ENCODE measurements at regions not wholly inside any gene's neighbourhood (a gene's known extent, or its start where the extent isn't known, plus 50 kb on each side); places are given as distances from the start of the nearest gene placed in this dataset.
"Not testable (repeated sequence)": the region's sequence is repeated elsewhere in the genome, so short reads cannot be mapped to it uniquely, and the experiment has no call there.

DNA sequence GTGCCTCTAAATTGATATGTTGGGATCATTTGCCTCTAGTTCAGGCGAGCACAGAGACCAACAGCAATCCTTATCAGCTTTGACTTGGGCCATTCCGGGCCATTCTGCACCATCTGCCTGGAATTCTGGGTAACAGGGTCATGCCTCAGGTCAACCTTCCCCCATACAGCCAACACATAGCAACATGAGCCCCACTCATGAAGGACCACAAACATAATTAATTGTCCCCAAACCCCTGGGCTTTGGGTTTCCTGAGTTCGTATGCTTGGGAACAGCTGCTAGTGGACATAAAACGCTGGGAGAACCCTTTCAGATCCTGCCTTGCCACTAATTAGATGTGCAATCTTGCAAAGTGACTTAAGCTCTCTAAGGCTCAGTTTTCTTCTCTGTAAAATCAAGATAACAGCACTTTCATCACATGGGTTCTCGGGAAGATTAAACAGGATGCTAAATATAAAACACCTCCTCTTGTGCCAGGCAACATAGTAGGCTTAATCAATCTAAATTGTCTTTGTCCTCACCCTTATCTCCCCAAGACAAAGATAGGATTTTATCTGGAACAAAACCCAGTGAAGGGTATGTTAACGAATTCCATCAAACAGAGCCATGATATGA lies 426.5 kb downstream of the CD83 start:
- DNase-seq = no peak
- intact Hi-C loops (cut with DNase I) = no loop called here
- no peak for ATAC-seq

DNA sequence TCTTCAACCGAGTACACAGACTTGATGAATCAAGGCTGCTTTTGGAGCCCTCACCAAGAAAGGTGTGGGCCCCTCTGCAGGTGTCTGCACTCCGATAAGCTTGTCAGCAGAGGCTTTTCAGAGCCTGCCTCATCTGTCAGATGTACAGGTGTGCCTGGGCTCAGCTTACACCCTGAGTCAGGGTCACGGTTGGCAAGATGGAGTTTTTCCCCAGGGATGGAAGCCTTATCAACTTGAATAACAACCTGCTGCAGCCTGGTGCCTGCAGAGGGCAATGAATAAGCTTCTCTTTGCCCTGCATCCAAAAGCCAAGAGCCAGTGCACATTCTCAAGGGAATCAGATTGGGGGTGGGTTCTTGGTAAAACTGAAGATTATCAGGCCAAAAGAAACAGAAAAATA lies 427.1 kb downstream of the CD83 start:
- intact Hi-C loops (cut with DNase I) = no loop called here
- DNase-seq (no peak), ATAC-seq (no peak)

DNA sequence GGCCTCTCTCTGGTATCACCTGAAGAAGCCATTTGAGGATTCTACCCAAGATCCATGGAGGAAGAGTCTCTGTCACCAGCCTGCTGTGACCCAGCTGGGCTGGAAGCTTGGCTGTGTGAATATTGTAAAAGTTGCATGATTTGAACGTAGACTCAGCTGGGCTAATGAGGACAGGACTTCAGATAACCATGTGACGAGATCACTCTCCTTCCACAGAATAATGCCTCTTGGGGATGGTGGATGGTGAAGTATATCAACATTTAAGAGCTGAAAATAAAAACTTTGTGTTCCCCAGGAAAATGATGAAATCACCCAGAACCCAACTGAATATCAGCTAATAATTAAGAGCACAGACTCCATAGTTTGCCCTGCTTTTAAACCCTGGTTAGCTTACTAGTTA lies 427.9 kb downstream of the CD83 start:
- no peak for DNase-seq
- no peak for ATAC-seq
- intact Hi-C loops (cut with DNase I) = no loop called here

DNA sequence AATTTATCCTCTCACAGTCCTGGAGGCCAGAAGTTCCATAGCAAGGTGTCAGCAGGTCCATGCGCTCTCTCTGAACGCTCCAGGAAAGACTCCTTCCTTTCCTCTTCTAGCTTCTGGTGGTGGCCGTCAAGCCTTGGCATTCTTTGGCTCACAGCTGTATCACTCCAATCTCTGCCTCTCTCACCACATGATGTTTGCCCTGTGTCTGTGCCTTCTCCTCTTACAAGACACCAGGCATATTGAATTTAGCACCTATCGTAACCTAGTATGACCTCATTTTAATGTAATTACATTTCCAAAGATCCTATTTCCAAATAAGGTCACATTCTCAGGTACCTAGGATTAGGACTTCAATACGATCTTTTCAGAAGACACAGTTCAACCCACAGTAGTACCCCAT lies 428.5 kb downstream of the CD83 start:
- intact Hi-C loops (cut with DNase I) = no loop called here
- DNase-seq = no peak
- ATAC-seq = no peak

DNA sequence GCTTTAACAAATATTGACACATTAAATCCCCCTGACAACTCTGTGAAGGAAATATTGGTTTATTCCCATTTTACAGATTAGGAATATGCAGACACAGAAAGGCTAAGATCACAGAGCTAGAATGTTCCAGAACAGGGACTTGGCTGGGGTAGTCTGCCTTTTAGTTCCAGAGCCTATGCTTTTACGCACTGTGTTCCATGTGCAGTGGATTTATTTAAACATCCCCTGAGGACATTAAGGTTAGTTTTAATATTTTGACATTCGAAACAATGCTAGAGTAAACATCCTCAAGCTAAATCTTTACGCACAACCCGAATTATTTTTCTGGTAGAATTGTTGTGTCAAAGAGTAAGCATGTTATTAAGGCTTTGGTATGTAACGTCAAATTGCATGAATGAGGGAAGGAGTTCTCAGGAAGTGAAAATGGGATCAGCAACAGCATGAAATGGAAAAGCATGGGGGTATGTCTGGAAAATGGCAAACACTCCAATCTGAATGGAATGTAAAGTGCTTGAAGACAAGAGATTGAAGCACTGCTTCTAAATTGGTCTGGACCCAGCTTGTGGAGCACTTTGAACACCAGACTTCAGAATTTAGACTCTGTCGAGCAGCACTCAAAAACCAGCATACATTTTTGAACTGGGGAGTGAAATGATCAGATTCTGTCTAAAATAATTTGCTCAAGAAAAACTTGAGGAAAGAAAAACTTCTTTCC lies 429.9 kb downstream of the CD83 start:
- intact Hi-C loops (cut with DNase I) = no loop called here
- no peak for ATAC-seq
- DNase-seq = no peak

DNA sequence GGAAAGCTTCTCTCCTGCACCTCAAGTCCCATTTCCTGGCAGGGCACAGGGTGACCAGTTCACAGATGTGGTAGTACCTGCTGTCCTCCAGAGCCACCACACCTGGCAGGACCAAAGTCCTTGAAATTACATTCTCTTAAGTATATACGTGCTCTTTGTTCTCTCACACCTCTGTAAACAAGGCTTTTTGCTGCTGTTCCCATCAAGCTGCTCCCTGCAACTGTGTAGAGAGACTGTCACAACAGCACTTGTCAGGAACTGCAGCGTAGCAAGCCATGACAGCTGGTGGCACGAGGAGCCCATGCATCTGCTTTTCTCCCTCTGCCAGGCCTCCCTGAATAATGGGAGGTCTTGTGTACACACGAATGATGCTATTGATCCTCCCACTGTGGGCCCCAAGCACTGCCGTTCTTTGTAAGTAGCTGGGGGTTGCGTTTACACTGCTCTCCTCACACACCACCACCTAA lies 431.8 kb downstream of the CD83 start:
- intact Hi-C loops (cut with DNase I) = no loop called here
- ATAC-seq (no peak), DNase-seq (no peak)

DNA sequence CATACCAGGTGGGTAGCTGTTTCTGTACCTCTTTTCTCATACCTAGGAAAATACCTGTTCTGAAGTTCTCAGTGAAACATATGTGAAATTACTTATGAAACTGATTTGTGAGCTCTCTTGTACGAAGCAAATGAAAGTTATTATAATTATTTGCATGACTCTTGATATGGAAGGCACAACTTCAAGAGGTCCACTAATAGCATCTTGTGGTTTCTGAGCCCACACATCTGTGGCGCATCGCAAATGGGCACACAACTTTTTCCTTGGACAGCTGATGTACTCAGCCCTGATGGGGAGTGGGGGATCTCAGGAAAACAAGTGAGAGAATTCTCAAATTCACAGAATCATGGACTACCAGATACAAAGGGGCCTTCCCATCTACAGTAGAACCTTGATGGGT lies 432.3 kb downstream of the CD83 start:
- no peak for ATAC-seq
- DNase-seq = no peak
- intact Hi-C loops (cut with DNase I) = loop anchor here in 1 of 2 donors (10.0 kb wide), 1 partner anchor 335 kb away; no protein-coding TSS in a partner anchor

DNA sequence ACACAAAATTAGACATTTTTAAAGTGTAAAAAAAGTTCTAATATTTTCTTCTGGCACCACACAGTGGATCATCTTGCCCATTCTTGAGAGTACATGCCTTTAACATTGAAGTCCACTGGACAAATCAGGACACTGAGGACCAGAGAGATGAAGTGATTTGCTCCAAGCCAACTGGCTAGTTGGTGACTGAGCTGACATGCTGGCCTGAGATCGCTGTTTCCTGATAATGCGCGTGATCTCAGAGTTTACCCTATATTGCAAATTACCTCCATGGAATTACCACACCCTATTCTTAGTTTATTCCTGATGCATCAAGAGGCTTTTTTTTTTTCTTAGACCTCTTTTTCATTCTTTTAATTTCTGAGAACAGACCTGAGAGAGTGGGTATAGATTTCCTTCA lies 432.8 kb downstream of the CD83 start:
- no peak for ATAC-seq
- intact Hi-C loops (cut with DNase I) = loop anchor here in 1 of 2 donors (10.0 kb wide), 1 partner anchor 336 kb away; no protein-coding TSS in a partner anchor
- DNase-seq = no peak

DNA sequence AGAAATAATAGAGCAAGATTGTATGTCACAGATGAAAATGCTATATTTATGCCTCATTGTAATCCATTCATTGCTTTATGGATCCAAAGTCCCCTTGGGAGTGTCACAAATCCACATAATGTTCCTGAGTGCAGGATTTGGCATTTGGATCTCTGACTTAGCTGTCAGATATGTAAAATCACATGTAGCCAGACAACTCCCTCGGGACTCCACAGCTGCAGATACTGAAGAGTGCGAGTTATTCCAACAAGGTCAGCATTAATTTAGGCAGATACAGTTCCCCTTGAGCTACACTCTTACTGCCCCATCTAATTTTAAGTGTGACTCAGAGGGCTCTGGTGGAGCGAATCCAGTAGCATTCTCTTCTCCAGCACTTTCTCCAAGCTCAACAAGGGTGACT lies 433.2 kb downstream of the CD83 start:
- ATAC-seq = peak; percentile 89 to 97
- DNase-seq = peak; percentile 31
- intact Hi-C loops (cut with DNase I) = loop anchor here in 1 of 2 donors (10.0 kb wide), 1 partner anchor 336 kb away; no protein-coding TSS in a partner anchor

DNA sequence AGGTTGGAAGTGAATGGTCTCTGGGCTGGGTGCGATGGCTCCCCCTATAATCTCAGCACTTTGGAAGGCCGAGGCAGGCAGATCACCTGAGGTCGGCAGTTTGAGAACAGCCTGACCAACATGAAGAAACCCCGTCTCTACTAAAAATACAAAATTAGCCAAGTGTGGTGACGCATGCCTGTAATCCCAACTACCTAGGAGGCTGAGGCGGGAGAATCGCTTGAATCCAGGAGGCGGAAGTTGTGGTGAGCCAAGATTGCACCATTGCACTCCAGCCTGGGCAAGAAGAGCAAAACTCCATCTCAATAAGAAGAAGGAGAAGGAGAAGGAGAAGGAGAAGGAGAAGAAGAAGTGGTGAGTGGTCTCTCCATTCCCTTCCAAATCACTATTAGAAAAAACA lies 434.0 kb downstream of the CD83 start:
- ATAC-seq, DNase-seq: not testable (repeated sequence)
- intact Hi-C loops (cut with DNase I) = loop anchor here in 1 of 2 donors (10.0 kb wide), 1 partner anchor 337 kb away; no protein-coding TSS in a partner anchor

DNA sequence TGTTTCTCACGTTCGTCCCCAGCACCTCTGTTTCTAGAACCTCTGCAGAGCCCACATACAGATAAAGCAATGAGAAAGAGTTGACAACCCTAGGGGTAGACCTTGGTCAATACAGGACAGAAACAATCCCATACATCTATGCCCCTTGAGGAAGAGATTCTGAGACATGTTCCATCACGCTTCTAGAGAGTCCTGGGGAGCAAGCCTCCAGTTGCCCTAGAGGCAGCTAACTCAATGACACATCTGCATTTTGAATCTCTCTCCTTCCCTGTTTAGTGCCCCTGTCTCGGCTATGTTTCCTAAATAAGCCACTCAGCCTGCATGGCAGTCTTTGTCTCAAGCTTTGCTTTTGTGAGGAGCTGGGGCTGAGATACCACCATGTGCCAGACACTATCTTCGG lies 435.3 kb downstream of the CD83 start:
- DNase-seq (no peak), ATAC-seq (no peak)
- intact Hi-C loops (cut with DNase I) = loop anchor here in 1 of 2 donors (10.0 kb wide), 1 partner anchor 338 kb away; no protein-coding TSS in a partner anchor

DNA sequence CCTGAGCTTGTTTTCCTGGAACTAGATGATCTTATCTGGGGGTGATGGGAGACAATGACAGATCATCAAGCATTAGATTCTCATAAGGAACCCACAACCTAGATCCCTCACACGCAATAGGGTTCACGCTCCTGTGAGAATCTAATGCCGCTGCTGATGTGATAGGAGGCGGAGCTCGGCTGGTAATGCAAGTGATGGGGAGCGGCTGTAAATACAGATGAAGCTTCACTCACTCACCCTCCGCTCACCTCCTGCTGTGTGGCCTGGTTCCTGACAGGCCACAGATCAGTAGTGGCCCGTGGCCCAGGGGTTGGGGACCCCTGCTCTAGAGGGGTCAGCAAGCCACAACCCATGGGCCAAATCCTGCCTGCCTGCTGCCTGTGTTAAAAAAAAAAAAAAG lies 435.9 kb downstream of the CD83 start:
- ATAC-seq (no peak), DNase-seq (no peak)
- intact Hi-C loops (cut with DNase I) = loop anchor here in 1 of 2 donors (10.0 kb wide), 1 partner anchor 339 kb away; no protein-coding TSS in a partner anchor

DNA sequence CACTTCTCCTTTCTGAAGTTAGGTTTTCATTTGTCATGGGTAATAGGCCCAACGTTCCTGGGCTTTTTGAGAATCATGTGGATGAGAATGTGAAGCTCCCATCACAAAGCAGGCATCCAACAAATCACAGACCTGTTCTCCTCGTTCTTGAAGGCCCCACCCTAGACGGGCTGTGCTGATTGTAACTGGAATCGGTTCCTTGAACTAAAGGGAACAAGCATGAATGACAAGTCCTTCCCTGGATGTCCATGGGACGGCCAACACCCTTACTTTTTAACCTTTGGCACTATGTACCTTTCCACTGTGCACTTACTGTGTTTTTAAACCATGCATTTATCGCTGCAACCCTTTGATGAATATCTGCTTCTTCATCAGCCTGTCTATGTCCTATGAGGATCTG lies 438.2 kb downstream of the CD83 start:
- intact Hi-C loops (cut with DNase I) = loop anchor here in 1 of 2 donors (10.0 kb wide), 1 partner anchor 341 kb away; no protein-coding TSS in a partner anchor
- ATAC-seq = no peak
- DNase-seq = no peak

DNA sequence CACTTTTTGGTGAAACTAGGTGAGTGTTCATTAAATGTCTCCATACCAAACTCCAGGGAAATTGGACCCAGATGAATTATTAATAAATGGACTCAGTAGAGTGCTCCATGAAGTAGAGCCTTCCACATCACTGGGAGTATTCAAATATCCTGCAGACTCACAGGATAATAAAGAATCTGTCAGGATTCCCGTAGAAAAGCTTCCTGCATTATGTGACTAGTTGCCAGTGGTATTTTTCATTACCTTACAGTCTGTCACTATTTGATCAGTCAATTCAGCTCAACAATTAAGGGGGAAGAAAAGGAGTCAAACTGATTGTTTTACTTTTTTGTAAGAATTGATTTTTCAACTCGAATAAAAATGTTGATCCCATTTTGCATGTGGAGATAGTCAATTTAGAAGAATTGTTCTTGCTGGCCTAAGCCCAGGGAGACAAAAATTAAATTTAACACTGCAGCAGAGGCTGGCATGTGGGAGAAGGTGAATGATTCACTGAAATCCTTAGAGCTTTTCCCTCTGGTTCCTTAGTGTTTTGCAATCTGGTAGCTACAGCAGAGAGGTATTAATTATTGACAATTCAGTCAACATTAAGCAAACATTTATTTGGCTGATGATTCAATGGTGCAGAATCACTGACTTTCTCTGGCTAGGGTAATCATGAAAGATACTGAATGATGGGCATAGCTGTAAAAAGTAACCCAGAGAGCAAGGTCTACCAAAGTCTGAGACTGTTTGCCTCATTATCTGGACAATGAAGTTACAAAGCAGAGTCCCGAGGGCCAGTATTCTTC lies 442.4 kb downstream of the CD83 start:
- ATAC-seq = no peak
- DNase-seq = no peak
- intact Hi-C loops (cut with DNase I) = loop anchor here in 1 of 2 donors (10.0 kb wide), 1 partner anchor 345 kb away; no protein-coding TSS in a partner anchor

DNA sequence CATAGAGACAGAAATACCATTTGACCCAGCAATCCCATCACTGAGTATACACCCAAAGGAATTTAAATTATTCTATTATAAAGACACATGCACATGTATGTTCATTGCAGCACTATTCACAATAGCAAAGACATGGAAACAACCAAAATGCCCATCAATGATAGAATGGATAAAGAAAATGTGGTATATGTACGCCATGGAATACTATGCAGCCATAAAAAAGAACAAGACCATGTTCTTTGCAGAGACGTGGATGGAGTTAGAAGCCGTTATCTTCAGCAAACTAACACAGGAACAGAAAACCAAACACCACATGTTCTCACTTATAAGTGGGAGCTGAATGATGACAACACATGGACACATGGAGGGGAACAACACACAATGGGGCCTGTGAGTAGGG lies 444.0 kb downstream of the CD83 start:
- intact Hi-C loops (cut with DNase I); ATAC-seq; DNase-seq: not testable (repeated sequence)

DNA sequence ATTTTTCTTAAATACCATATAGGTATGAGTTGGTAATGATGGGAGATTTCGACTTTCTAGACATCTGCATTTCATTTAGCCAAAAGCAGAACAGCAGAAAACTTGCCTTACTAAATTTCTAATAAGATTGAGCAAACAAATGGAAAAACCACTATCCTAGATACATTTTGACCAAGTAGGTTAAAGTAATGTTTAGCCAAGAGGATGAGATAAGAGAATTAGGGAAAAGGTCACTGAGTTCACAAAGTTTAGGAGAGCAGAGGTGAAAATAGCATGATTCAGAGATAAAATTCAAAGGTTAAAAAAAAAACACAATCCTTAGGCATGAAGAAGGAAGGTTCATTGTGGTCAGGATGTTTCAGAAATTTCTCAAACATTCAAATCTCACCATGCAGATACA lies 450.3 kb downstream of the CD83 start:
- intact Hi-C loops (cut with DNase I) = no loop called here
- ATAC-seq = no peak
- no peak for DNase-seq

DNA sequence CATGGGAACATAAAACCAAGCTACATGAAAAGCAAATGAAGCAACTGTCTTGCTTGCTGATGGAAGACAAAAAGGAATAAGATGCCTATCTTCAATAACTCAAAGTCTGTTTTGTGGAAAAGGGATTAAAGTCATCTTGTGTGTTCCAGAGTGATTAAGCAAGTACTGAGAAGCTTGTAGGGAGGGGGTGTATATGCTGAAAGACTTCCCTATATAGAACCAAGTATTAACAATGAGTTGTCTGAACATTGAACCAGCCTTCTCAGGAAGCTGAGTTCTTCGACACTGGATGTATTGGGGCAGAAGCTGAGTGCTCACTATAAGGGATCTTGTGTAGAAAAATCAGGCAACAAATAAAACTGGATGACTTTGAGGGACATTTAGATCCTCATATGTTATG lies 451.8 kb downstream of the CD83 start:
- ATAC-seq = no peak
- intact Hi-C loops (cut with DNase I) = no loop called here

DNA sequence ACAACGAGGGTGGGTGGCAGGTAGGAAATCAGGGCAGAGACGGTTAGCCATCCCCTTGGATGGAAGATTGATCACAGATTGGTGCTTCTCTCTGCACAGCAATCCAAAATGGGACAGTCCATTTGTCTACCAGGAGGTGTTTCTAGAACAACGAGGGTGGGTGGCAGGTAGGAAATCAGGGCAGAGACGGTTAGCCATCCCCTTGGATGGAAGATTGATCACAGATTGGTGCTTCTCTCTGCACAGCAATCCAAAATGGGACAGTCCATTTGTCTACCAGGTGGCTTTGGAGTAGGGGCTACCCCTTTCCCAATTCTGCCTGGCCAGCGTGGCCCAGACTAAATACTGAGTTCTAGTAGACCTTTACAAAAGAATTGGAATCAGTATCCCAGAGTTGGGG lies 452.3 kb downstream of the CD83 start:
- DNase-seq; intact Hi-C loops (cut with DNase I); ATAC-seq: not testable (repeated sequence)

More for the DNA sequence above, 451.8 kb downstream of the CD83 start:
- DNase-seq = no peak

DNA sequence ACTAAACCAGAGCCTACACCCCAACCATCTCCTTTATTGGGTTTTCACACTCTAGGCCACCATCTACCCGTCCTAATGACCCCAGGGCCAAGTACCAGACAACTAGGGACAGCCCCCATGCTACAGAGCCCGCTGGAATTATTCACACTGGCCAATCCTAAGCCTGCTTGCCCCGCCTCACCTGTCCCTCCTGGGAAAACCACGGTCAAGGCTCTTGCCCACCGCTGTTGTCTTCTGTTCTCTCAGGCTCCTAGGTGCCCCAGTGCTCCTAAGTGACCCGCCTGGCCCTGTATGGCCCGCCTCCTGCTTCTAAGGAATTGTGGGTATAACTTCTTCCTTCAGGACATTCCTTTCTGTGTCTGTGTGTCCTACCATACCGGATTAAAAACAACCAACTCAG lies 453.4 kb downstream of the CD83 start:
- ATAC-seq = no peak
- intact Hi-C loops (cut with DNase I) = no loop called here
- no peak for DNase-seq

DNA sequence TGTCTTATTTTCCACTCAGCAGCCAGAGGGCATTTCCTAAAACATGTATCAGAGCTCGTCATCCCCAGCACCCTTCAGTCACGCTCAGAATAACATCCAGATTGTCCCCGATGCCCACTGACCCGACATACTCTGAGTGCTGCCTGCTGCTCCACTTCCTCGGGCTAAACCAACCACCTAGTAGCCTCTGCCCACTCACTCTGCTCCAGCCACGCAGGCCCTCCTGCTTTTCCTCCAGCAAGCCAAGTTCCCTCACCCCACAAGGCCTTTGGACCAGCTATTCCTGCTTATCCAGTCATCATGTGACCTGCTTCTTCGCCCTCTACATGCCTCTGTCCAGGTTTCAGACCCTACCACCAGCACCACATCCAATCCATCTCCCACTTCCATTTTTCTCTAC lies 454.2 kb downstream of the CD83 start:
- intact Hi-C loops (cut with DNase I) = no loop called here
- DNase-seq (no peak), ATAC-seq (peak in 1 of 2 donors; percentile 42)
